ENCODE measurements at regions not wholly inside any gene's neighbourhood (a gene's known extent, or its start where the extent isn't known, plus 50 kb on each side); places are given as distances from the start of the nearest gene placed in this dataset.

DNA sequence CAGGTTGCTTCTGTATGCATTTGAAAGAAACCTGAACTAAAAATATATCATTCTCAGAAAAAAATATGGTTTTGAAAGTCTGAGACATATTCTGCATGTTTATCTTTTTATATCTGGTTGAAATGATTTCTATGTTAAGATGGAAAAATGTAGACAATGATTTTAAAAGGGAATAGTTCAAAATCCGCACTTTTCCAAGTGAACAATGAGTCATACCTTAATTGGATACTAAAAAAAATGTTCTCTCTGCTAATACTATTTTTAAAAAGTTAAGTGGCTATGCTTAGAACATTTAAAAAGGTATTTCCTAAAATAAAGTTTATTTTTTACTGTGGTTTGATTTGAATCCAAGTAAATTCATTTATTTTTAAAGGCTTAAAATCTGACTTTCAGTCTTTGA is 801.4 kb downstream of the SLITRK6 start:
- TF ChIP-seq EZH2 (IDR thresholded peaks at IDR 0.05), result no peak
- TF ChIP-seq POLR2AphosphoS5 (IDR thresholded peaks at IDR 0.05; ENCODE audit: borderline replicate concordance, low read depth, low read length), result no peak
